AG09309 (cell line): ENCODE measurements at regions not wholly inside any gene's neighbourhood (a gene's known extent, or its start where the extent isn't known, plus 50 kb on each side); places are given as distances from the start of the nearest gene placed in this dataset.

ENCODE experiments used
- DNase-seq: peaks from one replicate; pipeline ENCODE4 v3.0.0-alpha.2; 2010; ENCODE audit warnings: low read depth
- H3K4me3 ChIP-seq: 2 replicates; pipeline ENCODE4 v1.5.1; 2011; ENCODE audit warnings: mild to moderate bottlenecking, low read depth, low read length, moderate library complexity; ENCODE audit not compliant: control insufficient read depth
- CTCF ChIP-seq: IDR thresholded peaks from 2 replicates; pipeline ENCODE4 v1.5.1; 2011; ENCODE audit warnings: mild to moderate bottlenecking, low read depth, low read length, inconsistent platforms; ENCODE audit not compliant: insufficient read depth, control insufficient read depth; ENCODE audit errors: missing control alignments

- no peak for TF ChIP-seq CTCF
- DNase-seq = no peak
- no peak overlapping the region for H3K4me3 ChIP-seq
Measured at GRCh38 chr16:56109994-56110393, 81.3 kb upstream of the GNAO1 start.

- no peak for DNase-seq
- no peak for TF ChIP-seq CTCF
- H3K4me3 ChIP-seq = no peak overlapping the region
Measured at GRCh38 chr16:56109205-56109604, 82.1 kb upstream of the GNAO1 start.

- no peak overlapping the region for H3K4me3 ChIP-seq
- TF ChIP-seq CTCF = no peak
- DNase-seq = no peak
Measured at GRCh38 chr16:56108724-56109123, 82.6 kb upstream of the GNAO1 start.

- TF ChIP-seq CTCF = no peak
- no peak overlapping the region for H3K4me3 ChIP-seq
- DNase-seq = no peak
Measured at GRCh38 chr16:56108056-56108471, 83.2 kb upstream of the GNAO1 start.

GRCh38 chr16:56106527-56106926 lies 84.8 kb upstream of the GNAO1 start:
- no peak for TF ChIP-seq CTCF
- no peak for DNase-seq
- no peak overlapping the region for H3K4me3 ChIP-seq

GRCh38 chr16:56102906-56103305 lies 88.4 kb upstream of the GNAO1 start:
- no peak for TF ChIP-seq CTCF
- DNase-seq = no peak
- H3K4me3 ChIP-seq = no peak overlapping the region

- DNase-seq = no peak
- H3K4me3 ChIP-seq = no peak overlapping the region
- TF ChIP-seq CTCF = no peak
Measured at GRCh38 chr16:56102183-56102686, 89.1 kb upstream of the GNAO1 start.
